HG03108 (cell line): ENCODE measurements at regions not wholly inside any gene's neighbourhood (a gene's known extent, or its start where the extent isn't known, plus 50 kb on each side); places are given as distances from the start of the nearest gene placed in this dataset.
A peak's percentile ranks its signal among the peaks of the same experiment; 100 is the strongest.

Experiments used
- ATAC-seq: cut with Tn5 transposase; IDR thresholded peaks from one replicate; pipeline ENCODE4 v1.9.1; 2021; ENCODE audit warnings: moderate library complexity; ENCODE audit not compliant: unreplicated experiment

- ATAC-seq = no peak
These were observed 305.0 kb downstream of the HLX start for GRCh38 chr1:221184131-221184794.

DNA sequence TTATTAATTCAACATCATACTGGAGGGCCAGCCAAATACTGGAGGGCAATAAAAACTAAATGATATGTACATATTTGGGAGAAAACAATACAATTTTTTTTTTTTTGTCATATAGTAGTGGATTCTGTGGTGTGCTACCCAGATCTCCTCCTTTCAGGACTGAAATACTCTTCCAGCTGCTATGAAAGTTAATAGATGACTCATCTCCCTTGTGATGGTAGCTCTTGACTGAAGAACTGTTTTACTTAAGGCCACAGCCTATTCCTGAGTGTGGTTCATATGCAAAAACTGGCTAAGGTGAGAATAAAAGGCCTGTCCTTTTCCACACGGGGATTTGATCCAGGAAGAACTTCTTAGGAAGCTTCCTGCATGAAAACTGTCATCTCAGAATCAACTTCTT lies 307.9 kb downstream of the HLX start:
- no peak for ATAC-seq

GRCh38 chr1:221188458-221188857 lies 309.2 kb downstream of the HLX start:
- ATAC-seq = no peak

DNA sequence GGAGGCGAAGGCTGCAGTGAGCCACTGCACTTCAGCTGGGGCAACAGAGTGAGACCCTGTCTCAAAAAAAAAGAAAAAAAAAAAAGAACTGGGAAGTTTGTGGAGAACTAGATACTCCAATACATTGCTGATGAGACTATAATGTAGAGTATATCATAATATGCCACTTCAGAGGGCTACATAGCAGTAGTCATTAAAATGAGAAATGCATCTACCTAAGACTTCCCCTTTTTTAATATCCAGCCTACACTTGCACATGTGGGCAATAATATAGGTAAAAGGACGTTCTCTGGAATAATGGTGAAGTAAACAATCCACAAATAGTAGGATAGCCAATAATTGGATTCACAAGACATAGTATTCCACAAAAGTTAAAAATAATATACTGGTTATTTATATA lies 311.0 kb downstream of the HLX start:
- no peak for ATAC-seq

DNA sequence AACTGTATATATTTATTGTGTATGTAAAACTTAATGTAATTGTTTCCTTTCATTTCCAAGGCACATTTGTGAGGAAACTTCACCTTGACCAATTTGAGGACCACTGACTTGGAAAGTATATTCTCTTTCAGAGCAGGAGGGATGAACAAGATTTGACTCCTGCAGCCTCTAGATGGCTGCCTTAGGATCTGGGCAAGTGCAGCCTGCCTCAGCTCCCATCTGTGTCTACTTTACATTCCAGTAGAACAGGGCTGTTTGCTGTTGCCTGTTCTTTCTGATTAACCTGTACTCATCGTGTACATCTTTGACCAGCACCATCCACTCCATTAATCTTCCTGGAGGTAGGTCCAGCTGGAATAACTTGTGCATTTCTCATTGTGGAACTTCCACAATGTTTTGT lies 312.8 kb downstream of the HLX start:
- no peak for ATAC-seq

- ATAC-seq = no peak
These were observed 321.2 kb downstream of the HLX start for GRCh38 chr1:221200464-221200863.

DNA sequence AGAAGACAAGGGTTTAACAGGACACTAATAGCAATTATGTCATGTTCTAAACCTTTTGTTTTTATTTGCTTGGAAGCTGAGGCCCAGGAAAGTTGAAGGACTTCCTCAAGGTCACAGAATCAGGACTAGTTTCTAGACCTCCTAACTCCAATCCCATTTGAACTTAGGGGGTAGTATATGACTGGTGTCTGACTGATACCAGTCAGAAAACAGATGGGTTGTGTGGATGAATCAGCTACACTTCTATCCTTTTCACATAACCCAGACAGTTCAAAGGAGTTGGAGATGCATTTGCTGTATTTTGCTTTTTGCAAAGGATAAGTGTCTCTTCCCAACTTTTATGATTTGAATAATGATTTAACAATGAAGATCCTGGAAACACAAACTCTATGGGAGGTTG lies 322.5 kb downstream of the HLX start:
- ATAC-seq = no peak

- peak; percentile 45 for ATAC-seq
These were observed 324.2 kb downstream of the HLX start for GRCh38 chr1:221203224-221204054.

DNA sequence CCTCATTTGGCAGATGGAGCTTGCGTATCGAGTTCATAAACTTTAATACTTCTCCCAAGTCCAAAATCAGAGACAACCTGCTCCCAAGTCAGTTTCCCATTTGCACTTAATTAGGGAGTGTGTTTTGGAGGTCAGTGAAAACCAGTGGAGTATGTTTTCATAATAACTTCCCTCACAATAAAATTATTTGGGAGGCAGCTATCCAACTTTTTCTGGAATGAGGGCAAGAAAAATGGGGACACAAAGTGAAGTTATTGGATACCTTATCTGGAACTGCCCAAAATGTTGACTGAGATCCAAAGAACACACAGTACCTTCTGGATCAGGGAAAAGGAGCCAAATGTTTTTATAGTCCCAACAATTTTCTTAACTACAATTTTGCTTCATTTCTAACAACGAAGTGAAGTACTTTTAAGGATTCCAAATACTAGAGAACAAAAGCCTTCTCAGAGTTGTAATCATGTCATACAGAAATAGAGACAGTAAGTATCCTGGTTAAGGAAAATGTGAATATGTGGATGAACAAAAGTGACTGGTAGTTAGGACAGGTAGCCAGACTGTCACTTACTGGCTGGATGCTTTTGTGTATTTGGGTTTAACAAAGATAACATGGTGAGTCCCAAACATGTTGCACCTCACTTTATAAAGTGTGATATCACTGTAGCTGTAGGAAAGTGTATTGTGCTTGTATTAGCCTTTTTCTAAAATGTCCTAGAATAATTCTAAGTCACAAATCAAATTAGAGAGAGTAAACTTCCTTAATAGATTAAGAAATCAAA lies 325.0 kb downstream of the HLX start:
- no peak for ATAC-seq

GRCh38 chr1:221206076-221206475 lies 326.8 kb downstream of the HLX start:
- no peak for ATAC-seq

- no peak for ATAC-seq
These were observed 333.7 kb downstream of the HLX start for GRCh38 chr1:221212926-221213325.

DNA sequence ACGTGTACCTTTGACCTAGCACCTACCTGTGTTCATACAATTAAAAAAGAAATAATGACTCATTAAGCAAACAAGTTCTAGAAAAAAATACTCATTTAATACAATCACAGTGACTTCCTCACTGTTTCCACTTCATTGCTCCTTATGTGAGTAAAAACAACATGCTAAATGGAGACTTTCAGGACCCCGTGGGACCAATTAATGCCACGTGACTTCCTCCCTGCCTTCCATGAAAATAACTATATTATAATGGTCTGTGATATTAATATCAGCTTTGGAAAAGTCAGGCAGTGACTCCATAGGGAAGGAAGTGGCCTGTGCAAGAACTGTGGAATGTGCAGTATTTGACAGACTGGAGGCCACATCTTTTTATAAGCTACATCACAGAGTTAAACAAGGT lies 337.8 kb downstream of the HLX start:
- no peak for ATAC-seq

DNA sequence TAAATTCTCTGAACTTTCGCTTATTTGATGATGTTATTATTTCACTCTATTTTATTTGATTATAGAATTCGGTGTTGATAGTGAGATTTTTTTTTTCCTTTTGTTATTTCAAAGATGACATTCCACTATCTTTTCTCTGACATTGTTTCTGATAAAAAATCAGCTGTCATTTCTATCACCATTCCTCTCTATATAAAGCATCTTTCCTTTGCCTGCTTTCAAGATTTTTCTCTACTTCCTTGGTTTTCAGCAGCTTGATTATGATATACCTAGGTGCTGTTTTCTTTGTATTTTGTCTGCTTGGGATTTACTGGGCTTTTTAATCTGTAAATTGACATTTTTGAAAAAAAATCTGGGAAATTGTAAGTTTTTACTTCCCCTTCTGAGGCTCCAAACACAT lies 344.0 kb downstream of the HLX start:
- no peak for ATAC-seq

DNA sequence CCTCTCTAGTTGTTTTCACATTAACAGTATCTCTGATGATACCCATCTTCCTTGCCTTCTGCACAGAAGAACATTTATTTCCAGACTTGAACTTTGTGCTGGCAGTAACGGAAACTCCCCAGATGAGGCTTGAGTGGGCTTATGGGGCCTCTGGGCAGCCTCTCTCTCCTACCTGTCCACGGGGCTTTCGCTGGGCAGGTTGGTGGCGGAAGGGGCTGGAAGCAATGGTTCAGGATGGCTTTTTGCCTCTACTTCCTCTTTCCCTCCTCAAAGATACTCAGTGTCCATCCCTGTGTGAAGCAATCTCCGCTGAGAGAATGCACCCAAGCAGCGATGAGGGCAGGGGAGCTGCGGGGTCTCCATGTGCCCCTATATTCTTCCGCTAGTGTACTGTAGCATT lies 348.2 kb downstream of the HLX start:
- no peak for ATAC-seq

DNA sequence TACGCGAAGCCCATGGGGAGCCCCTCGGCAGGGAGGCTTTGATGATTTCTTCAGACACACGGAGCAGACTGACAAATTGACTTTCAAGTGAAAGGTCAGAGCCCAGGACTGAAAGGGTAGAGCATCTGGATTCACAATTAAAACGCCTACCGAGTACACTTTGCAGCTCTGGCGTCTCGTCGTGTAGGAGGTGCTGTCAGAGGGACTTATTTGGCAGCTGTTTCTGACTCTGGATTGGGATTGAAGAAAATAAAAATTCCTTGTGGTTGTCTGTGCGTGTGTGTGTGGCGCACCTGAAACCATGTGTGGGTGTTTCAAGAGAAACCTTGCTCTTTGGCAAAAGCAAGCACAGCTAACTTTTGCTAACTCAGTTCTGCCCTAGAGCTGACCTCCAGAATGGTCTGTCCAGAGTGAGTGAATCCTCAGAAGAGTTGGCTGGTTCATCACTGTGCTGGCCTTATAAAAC lies 348.7 kb downstream of the HLX start:
- no peak for ATAC-seq

DNA sequence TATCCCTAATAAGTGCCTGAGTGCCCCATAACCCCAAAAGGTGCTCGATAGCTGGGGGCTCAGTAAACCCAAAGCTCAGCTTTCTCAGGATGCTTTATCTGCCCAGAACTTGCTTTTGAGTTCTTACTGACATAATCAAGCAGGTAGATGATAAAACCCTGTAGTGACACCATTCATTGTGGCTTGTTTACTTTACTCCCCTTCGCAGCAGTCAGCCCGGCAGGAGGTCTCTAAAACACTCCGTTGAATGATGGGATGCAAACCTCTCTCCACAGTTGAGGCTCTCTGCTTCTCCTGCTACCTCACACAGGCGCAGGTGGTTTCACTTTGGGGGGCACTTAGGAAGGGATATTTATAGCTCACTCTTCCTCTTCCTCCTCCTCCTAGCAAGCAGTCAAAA lies 349.4 kb downstream of the HLX start:
- no peak for ATAC-seq

GRCh38 chr1:221230605-221231004 lies 351.4 kb downstream of the HLX start:
- no peak for ATAC-seq

- no peak for ATAC-seq
These were observed 355.5 kb downstream of the HLX start for GRCh38 chr1:221234791-221235190.

DNA sequence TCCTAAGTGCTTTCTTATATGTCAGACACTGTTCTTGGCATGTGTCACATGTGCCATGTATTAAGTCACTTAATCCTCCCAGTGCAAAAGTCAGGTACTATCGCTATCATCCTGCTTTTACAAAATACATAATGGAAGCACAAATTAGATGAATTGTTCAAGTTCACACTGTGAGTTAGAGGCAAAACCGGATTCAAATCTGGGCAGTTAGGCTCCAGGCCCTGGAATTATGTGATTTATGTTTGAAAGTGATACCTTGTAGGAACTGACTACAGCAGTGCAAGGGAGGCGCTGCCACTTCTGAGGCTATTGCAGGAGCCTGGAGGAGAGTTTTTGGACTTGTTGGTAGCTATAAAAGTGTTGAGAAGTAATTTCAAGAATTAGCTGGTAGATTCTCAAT lies 358.3 kb downstream of the HLX start:
- no peak for ATAC-seq

DNA sequence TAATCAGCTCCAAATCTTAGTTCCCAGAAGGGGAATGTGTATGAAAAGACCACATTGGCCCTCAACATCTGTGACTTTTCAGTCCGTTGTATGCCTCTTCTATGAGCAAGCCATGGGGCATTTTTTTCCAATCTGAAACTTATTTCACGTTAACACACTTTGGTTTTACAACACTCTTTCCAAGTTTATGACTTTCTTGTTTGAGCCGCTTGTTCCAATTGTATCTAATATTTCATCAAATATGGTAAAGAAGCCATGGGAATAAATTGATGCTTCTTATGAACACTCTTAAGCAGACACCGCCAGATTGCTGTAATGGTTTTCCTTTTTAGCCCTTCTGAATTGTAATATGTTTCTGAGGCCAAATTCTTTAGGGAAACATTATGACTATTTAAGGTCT lies 359.9 kb downstream of the HLX start:
- no peak for ATAC-seq

DNA sequence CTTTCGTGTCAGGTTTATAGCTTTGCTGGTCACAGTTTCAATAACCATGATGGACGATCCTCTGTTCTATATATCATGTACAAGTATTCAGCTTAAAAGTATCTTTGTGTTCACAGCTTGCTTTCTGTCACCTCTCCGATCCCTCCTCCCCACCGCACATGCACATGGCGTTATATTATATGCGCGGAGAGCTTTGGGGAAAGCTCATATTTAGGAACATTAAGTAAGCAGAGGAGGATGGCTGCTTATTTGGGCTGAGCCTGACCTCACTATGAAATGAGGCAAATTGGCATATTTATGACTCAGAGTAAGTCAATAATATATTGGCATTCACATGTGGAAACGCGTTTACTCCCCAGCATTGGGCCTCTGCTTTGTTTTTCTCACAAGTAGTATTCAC lies 360.5 kb downstream of the HLX start:
- ATAC-seq = no peak

- no peak for ATAC-seq
These were observed 361.4 kb downstream of the HLX start for GRCh38 chr1:221240690-221241089.
